Neuronal stem cell (in vitro differentiated cells): ENCODE measurements at regions not wholly inside any gene's neighbourhood (a gene's known extent, or its start where the extent isn't known, plus 50 kb on each side); places are given as distances from the start of the nearest gene placed in this dataset.

Experiments used
- DNase-seq: peaks from one replicate; pipeline ENCODE4 v3.0.0-alpha.2; 2013; ENCODE audit warnings: low spot score
- H2AFZ ChIP-seq: one replicate; pipeline ENCODE4 v1.6.1; 2013; ENCODE audit warnings: mild to moderate bottlenecking, low read length, inconsistent platforms
- H2AK5ac ChIP-seq: 2 replicates; pipeline ENCODE4 v1.6.1; 2013; ENCODE audit warnings: low read depth, mild to moderate bottlenecking, inconsistent platforms, low read length, moderate library complexity, mixed read lengths
- H2BK120ac ChIP-seq: 2 replicates; pipeline ENCODE4 v1.6.1; 2013; ENCODE audit warnings: low read depth, mild to moderate bottlenecking, inconsistent platforms, low read length, moderate library complexity, mixed read lengths
- H2BK12ac ChIP-seq: one replicate; pipeline ENCODE4 v1.6.1; 2013; ENCODE audit warnings: low read length, inconsistent platforms
- H2BK15ac ChIP-seq: 2 replicates; pipeline ENCODE4 v1.6.1; 2013; ENCODE audit warnings: mild to moderate bottlenecking, low read length, inconsistent platforms, mixed read lengths
- H2BK5ac ChIP-seq: one replicate; pipeline ENCODE4 v1.6.1; 2013; ENCODE audit warnings: inconsistent platforms, mild to moderate bottlenecking, low read length, moderate library complexity
- H3K14ac ChIP-seq: one replicate; pipeline ENCODE4 v1.6.1; 2013; ENCODE audit warnings: low read length, inconsistent platforms
- H3K18ac ChIP-seq: 2 replicates; pipeline ENCODE4 v1.6.1; 2013; ENCODE audit warnings: low read length, inconsistent platforms
- H3K23ac ChIP-seq: 2 replicates; pipeline ENCODE4 v1.6.1; 2013; ENCODE audit warnings: low read depth, mild to moderate bottlenecking, mixed read lengths, low read length, inconsistent platforms; ENCODE audit not compliant: poor library complexity
- H3K27ac ChIP-seq: replicated peaks from 3 replicates; pipeline ENCODE4 v1.5.1; 2013; ENCODE audit warnings: low read length, inconsistent platforms
- H3K27me3 ChIP-seq, 3 experiments: 2 replicates each; pipeline ENCODE4 v1.6.1; 2013; ENCODE audit warnings: low read length in 3 of 3, mild to moderate bottlenecking in 2 of 3, inconsistent platforms in 1 of 3, low read depth in 1 of 3, mixed read lengths in 1 of 3, moderate library complexity in 1 of 3; ENCODE audit not compliant: control insufficient read depth in 3 of 3, insufficient read depth in 3 of 3
- H3K36me3 ChIP-seq, 2 donors: replicated peaks in 1 of 2; 2 replicates each; pipeline ENCODE4 v1.6.1; 2013; ENCODE audit warnings: low read length in 2 of 2; ENCODE audit not compliant: control insufficient read depth in 2 of 2, insufficient read depth in 2 of 2
- H3K4ac ChIP-seq: 2 replicates; pipeline ENCODE4 v1.6.1; 2013; ENCODE audit warnings: inconsistent platforms, mild to moderate bottlenecking, low read length, moderate library complexity
- H3K4me1 ChIP-seq, 2 donors: 1 replicate in 1 of 2; 2 replicates in 1 of 2; pipeline ENCODE4 v1.6.1; 2013; ENCODE audit warnings: low read length in 2 of 2, low read depth in 1 of 2; ENCODE audit not compliant: control insufficient read depth in 2 of 2, insufficient read depth in 1 of 2
- H3K4me2 ChIP-seq: one replicate; pipeline ENCODE4 v1.6.1; 2013; ENCODE audit warnings: mild to moderate bottlenecking, low read length, inconsistent platforms; ENCODE audit not compliant: insufficient read depth, poor library complexity, severe bottlenecking
- H3K4me3 ChIP-seq, 2 donors: 2 replicates each; pipeline ENCODE4 v1.5.1; 2013; ENCODE audit warnings: low read length in 2 of 2, mild to moderate bottlenecking in 2 of 2, inconsistent platforms in 1 of 2, moderate library complexity in 1 of 2
- H3K79me1 ChIP-seq: one replicate; pipeline ENCODE4 v1.6.1; 2013; ENCODE audit warnings: low read depth, mild to moderate bottlenecking, inconsistent platforms, low read length, moderate library complexity
- H3K9ac ChIP-seq: one replicate; pipeline ENCODE4 v1.6.1; 2013; ENCODE audit warnings: mild to moderate bottlenecking, low read depth, low read length, inconsistent platforms; ENCODE audit not compliant: poor library complexity
- H3K9me3 ChIP-seq, 2 donors: replicated peaks in 1 of 2; 2 replicates each; pipeline versions ENCODE3 to v1.6.1; 2013; ENCODE audit warnings: low read length in 2 of 2, mild to moderate bottlenecking in 2 of 2, inconsistent platforms in 1 of 2, low read depth in 1 of 2, mixed read lengths in 1 of 2, moderate library complexity in 1 of 2; ENCODE audit not compliant: control insufficient read depth in 2 of 2, insufficient read depth in 1 of 2
- H4K8ac ChIP-seq: one replicate; pipeline ENCODE4 v1.6.1; 2013; ENCODE audit warnings: low read depth, mild to moderate bottlenecking, inconsistent platforms, low read length, moderate library complexity
- H4K91ac ChIP-seq: one replicate; pipeline ENCODE4 v1.6.1; 2013; ENCODE audit warnings: low read length, low read depth, mild to moderate bottlenecking, inconsistent platforms; ENCODE audit not compliant: poor library complexity
- WGBS, 2 donors: extraction: QIAGEN DNeasy Blood & Tissue Kit; methylation state at CpG; one replicate each; pipeline ENCODE4 v1.1.7; 2013; ENCODE audit warnings: missing lambda C conversion rate in 2 of 2, mixed read lengths in 1 of 2; ENCODE audit not compliant: insufficient read length in 2 of 2, insufficient replicate concordance in 1 of 2; ENCODE audit errors: extremely low coverage in 2 of 2; 5-methylcytosine and 5-hydroxymethylcytosine counted together

- WGBS, 2 donors: no CpG with 5 or more reads among the region's 3 CpGs
- no peaks in the 10 kb centered on the region for H3K79me1 ChIP-seq
Measured at GRCh38 chr4:54902976-54903375, 222.4 kb downstream of the KDR start.

GRCh38 chr4:54902271-54902670 lies 223.1 kb downstream of the KDR start:
- no CpG with 5 or more reads among the region's 1 CpG for WGBS, 2 donors
- H2BK15ac ChIP-seq: no peak overlapping the region
- H2AK5ac ChIP-seq: no peak overlapping the region
- H2AFZ ChIP-seq: no peak overlapping the region
- H3K23ac ChIP-seq: no peak overlapping the region
- H3K27me3 ChIP-seq: no peaks in the 10 kb centered on the region
- H3K14ac ChIP-seq: no peak overlapping the region
- no peak overlapping the region for H4K91ac ChIP-seq
- H3K27ac ChIP-seq: no peak overlapping the region
- H3K79me1 ChIP-seq: no peaks in the 10 kb centered on the region
- no peak for DNase-seq
- no peak overlapping the region for H3K9ac ChIP-seq
- no peaks in the 10 kb centered on the region for H3K4me1 ChIP-seq
- no peaks in the 10 kb centered on the region for H3K36me3 ChIP-seq
- no peak overlapping the region for H2BK120ac ChIP-seq
- H3K4me3 ChIP-seq: no peak overlapping the region
- H3K18ac ChIP-seq: no peak overlapping the region
- peaks cover 0 to 2% of the 10 kb centered on the region in 2 donors for H3K9me3 ChIP-seq
- no peak overlapping the region for H2BK12ac ChIP-seq
- no peak overlapping the region for H4K8ac ChIP-seq
- no peak overlapping the region for H3K4me2 ChIP-seq
- H3K4ac ChIP-seq: no peak overlapping the region
- no peak overlapping the region for H2BK5ac ChIP-seq

More at GRCh38 chr4:54902976-54903375, 222.4 kb downstream of the KDR start:
- Histone ChIP-seq H2BK15ac (no peak overlapping the region), H3K23ac (no peak overlapping the region), H3K18ac (no peak overlapping the region), H3K36me3 (no peaks in the 10 kb centered on the region), H4K8ac (no peak overlapping the region), H2AK5ac (no peak overlapping the region), H2BK12ac (no peak overlapping the region), H3K27me3 (no peaks in the 10 kb centered on the region), H3K4me1 (no peaks in the 10 kb centered on the region), H3K9me3 (peaks cover 0 to 2% of the 10 kb centered on the region in 2 donors), H3K14ac (no peak overlapping the region), H4K91ac (no peak overlapping the region), H2BK120ac (no peak overlapping the region), H3K27ac (no peak overlapping the region), H3K4ac (no peak overlapping the region), H2BK5ac (no peak overlapping the region), H3K4me3 (no peak overlapping the region), H2AFZ (no peak overlapping the region), H3K9ac (no peak overlapping the region), H3K4me2 (no peak overlapping the region)
- no peak for DNase-seq

DNA sequence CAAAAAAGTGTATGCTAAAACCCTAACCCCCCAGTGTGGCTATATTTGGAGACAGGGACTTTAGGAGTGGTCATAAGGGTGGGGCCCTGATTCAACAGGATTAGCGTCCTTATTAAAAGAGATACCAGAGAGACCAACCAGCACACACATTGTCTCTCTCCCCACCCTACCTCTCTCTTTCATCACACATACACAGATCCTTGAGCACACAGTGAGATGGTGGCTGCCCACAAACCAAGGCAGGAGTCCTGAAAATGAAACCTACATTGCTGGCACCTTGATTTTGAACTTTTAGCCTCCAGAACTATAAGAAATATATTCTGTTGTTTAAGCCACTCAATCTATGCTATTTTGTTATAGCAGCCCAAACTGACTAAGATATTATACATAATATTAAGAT lies 224.2 kb downstream of the KDR start:
- H3K14ac ChIP-seq: no peak overlapping the region
- no peak overlapping the region for H2BK5ac ChIP-seq
- no peak overlapping the region for H3K4me2 ChIP-seq
- DNase-seq: no peak
- no peak overlapping the region for H3K18ac ChIP-seq
- no peak overlapping the region for H3K23ac ChIP-seq
- no peak overlapping the region for H3K4ac ChIP-seq
- no peaks in the 10 kb centered on the region for H3K27me3 ChIP-seq
- H3K27ac ChIP-seq: no peak overlapping the region
- H4K8ac ChIP-seq: no peak overlapping the region
- no peaks in the 10 kb centered on the region for H3K79me1 ChIP-seq
- WGBS, 2 donors: no CpG with 5 or more reads among the region's 1 CpG
- no peaks in the 10 kb centered on the region for H3K4me1 ChIP-seq
- no peak overlapping the region for H2BK12ac ChIP-seq
- H3K9ac ChIP-seq: no peak overlapping the region
- no peak overlapping the region for H2BK120ac ChIP-seq
- H2BK15ac ChIP-seq: no peak overlapping the region
- no peak overlapping the region for H4K91ac ChIP-seq
- H2AFZ ChIP-seq: no peak overlapping the region
- no peaks in the 10 kb centered on the region for H3K36me3 ChIP-seq
- no peak overlapping the region for H2AK5ac ChIP-seq
- H3K4me3 ChIP-seq: no peak overlapping the region
- H3K9me3 ChIP-seq: peaks cover 0 to 2% of the 10 kb centered on the region in 2 donors

GRCh38 chr4:54898656-54899340 lies 226.6 kb downstream of the KDR start:
- Histone ChIP-seq H4K91ac (no peak overlapping the region), H2BK12ac (no peak overlapping the region), H2BK120ac (no peak overlapping the region), H3K4me1 (no peaks in the 10 kb centered on the region), H3K9me3 (peaks cover 0 to 2% of the 10 kb centered on the region in 2 donors), H2BK15ac (no peak overlapping the region), H3K14ac (no peak overlapping the region), H3K27me3 (no peaks in the 10 kb centered on the region), H3K4me2 (no peak overlapping the region), H2AK5ac (no peak overlapping the region), H3K9ac (no peak overlapping the region), H3K18ac (no peak overlapping the region), H2AFZ (no peak overlapping the region), H3K36me3 (no peaks in the 10 kb centered on the region), H3K4me3 (no peak overlapping the region), H3K27ac (no peak overlapping the region), H3K23ac (no peak overlapping the region), H3K4ac (no peak overlapping the region), H2BK5ac (no peak overlapping the region), H4K8ac (no peak overlapping the region), H3K79me1 (no peaks in the 10 kb centered on the region)
- WGBS, 2 donors: no CpG with 5 or more reads among the region's 2 CpGs
- no peak for DNase-seq
